Activated naive CD4-positive, alpha-beta T cell treated with anti-CD3 and anti-CD28 coated beads, Interleukin-2, amount 50 U/mL, for 72 hours (primary cell): ENCODE measurements at regions not wholly inside any gene's neighbourhood (a gene's known extent, or its start where the extent isn't known, plus 50 kb on each side); places are given as distances from the start of the nearest gene placed in this dataset.
"Not testable (repeated sequence)": the region's sequence is repeated elsewhere in the genome, so short reads cannot be mapped to it uniquely, and the experiment has no call there.

Source experiments
- ATAC-seq, 2 donors: fragments of 150-1000 bp; cut with Tn5 transposase; 2 replicates each; pipeline ENCODE4 v1.10.0; 2021; ENCODE audit warnings: mild to moderate bottlenecking in 2 of 2, moderate library complexity in 2 of 2
- DNase-seq, 2 donors: peaks; one replicate each; pipeline ENCODE4 v3.0.0; 2021 to 2022; ENCODE audit warnings: low spot score in 2 of 2
- H3K27ac Mint-ChIP-seq, 2 donors: one replicate each; pipeline ENCODE4 v1.8.0; 2022; ENCODE audit warnings: mild to moderate bottlenecking in 2 of 2, mixed read lengths in 2 of 2
- H3K36me3 Mint-ChIP-seq, 2 donors: one replicate each; pipeline ENCODE4 v1.8.0; 2022; ENCODE audit warnings: mixed read lengths in 2 of 2
- H3K9me3 Mint-ChIP-seq, 2 donors: one replicate each; pipeline ENCODE4 v1.8.0; 2022; ENCODE audit warnings: mixed read lengths in 2 of 2

DNA sequence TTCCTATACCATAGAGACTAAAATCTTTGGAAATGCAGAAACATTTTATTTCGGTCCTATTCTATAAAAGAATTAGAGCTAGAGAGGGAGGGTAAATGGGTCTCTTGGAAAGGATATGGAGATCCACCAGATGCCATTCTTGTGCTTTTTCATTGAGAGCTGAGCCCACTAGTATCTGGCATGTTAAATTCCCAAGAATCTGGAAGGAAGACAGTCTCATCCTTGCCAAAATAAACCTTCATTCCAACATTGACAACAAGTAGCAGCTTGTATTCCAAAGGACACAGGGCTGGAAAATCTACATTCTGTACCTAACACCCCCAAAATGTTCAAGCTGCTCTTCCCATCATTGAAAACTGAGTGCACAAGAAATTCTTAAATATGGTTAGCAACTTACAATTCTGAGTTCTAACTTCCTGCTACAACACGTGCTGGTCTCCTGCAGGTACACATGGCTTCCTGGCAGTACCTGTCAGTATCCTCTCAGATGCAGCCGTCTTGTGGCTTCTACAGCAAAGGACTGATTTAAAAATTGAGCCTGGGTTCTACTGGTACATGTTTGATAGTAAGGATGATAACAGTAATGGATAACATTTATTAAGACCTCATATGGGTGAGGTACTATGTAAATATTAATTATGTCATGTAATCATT lies 348.1 kb downstream of the SV2B start:
- ATAC-seq (no peak), DNase-seq (no peak)
- peaks cover 0 to 7% of the 10 kb centered on the region in 2 donors for H3K36me3 Mint-ChIP-seq
- no peak overlapping the region for H3K27ac Mint-ChIP-seq
- H3K9me3 Mint-ChIP-seq, result peaks cover 4 to 20% of the 10 kb centered on the region in 2 donors

DNA sequence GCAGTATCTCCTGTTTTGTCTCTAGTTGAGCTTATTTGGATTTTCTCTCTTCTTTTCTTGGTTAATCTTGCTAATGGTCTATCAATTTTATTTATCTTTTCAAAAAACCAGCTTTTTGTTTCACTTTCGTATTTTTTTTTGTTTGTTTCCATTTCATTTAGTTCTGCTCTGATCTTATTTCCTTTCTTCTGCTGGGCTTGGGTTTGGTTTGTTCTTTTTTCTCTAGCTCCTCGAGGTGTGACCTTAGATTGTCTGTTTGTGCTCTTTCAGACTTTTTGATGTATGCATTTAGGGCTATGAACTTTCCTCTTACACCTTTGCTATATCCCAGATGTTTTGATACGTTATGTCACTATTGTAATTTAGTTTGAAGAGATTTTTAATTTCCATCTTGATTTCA lies 353.3 kb downstream of the SV2B start:
- ATAC-seq, DNase-seq: not testable (repeated sequence)
- H3K27ac Mint-ChIP-seq, result peak overlapping the region in 1 of 2 donors; percentile 8
- peaks cover 21 to 44% of the 10 kb centered on the region in 2 donors for H3K9me3 Mint-ChIP-seq
- H3K36me3 Mint-ChIP-seq, result peaks cover 20% of the 10 kb centered on the region in 2 donors

DNA sequence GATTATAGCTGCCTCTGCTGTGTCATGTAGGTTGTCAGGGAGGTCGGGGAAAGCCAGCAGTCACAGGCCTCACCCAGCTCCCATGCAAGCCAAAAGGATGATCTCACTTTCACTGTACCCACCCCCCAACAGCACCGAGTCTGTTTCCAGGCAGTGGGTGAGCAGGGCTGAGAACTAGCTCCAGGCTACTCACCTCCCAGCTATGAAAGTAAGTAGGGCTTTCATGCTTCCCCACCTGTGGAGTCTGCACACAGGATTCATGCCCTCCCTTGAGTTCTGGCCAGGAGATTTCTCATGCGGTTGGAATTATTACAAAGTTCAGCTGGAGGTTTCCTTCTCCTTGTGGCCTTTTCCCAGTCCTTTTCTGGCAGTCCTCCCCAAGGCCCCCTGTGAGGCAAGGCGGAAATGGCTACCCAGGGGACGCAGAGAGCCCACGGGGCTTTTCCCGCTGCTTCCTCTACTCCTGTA lies 356.2 kb downstream of the SV2B start:
- no peak for DNase-seq
- Mint-ChIP-seq H3K9me3 (peaks cover 21 to 41% of the 10 kb centered on the region in 2 donors), H3K36me3 (peaks cover 20% of the 10 kb centered on the region in 2 donors), H3K27ac (no peak overlapping the region)
- ATAC-seq, result no peak

DNA sequence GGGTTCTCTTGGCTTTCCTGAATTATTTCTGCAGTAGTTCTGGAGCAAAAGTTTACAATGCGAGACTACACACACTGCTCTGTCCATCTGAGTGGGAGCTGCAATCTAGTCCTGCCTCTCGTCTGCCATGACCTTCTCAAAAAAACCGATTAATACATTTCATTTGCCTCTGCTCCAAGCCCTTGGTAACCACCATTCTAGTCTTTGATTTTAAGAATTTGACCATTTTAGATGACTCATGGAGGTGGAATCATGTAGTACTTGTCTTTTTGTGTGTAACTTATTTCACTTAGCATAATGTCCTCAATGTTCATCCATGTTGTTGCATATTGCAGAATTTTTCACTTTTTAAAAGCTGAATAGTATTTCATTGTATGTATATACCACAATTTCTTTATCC lies 356.9 kb downstream of the SV2B start:
- Mint-ChIP-seq H3K27ac (no peak overlapping the region), H3K9me3 (peaks cover 21 to 36% of the 10 kb centered on the region in 2 donors), H3K36me3 (peaks cover 19 to 20% of the 10 kb centered on the region in 2 donors)
- ATAC-seq (no peak), DNase-seq (no peak)

DNA sequence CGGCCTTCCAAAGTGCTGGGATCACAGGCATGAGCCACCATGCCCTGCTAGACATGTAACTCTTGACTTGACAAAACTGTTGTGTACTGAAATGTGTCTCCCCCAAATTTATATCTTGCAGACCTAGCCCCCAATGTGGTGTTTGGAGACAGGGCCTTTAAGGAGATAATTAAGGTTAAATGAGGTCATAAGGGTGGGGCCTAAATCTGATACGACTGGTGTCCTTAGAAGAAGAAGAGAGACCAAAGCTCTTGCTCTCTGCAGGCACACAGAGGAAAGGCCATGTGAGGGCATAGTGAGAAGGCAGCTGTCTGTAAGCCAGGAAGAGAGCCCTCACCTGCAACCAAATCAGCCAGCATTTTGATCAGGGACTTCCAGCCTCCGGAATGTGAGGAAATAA lies 361.3 kb downstream of the SV2B start:
- ATAC-seq (no peak), DNase-seq (no peak)
- no peaks in the 10 kb centered on the region for H3K9me3 Mint-ChIP-seq
- no peak overlapping the region for H3K27ac Mint-ChIP-seq
- H3K36me3 Mint-ChIP-seq, result peaks cover 0 to 5% of the 10 kb centered on the region in 2 donors

DNA sequence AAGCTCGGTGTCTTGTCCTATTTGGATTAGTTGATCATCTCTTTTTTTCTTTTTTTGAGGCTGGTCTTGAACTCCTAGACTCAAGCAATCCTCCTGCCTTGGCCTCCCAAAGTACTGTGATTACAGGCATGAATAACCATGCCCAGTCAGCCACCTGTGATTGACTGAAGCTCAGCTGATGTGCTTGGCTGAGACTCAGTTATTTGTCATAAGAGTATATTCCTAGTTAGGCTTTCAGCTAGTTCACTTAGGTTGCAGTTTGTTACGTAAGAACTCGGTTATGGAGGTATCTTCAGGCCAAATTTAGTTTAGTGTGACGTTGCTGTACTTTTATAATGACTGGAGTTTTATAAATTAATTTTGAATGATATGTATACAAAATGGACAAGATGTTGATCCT lies 365.0 kb downstream of the SV2B start:
- H3K27ac Mint-ChIP-seq, result no peak overlapping the region
- H3K9me3 Mint-ChIP-seq, result no peaks in the 10 kb centered on the region
- no peak for ATAC-seq
- H3K36me3 Mint-ChIP-seq, result peaks cover 0 to 7% of the 10 kb centered on the region in 2 donors
- no peak for DNase-seq

DNA sequence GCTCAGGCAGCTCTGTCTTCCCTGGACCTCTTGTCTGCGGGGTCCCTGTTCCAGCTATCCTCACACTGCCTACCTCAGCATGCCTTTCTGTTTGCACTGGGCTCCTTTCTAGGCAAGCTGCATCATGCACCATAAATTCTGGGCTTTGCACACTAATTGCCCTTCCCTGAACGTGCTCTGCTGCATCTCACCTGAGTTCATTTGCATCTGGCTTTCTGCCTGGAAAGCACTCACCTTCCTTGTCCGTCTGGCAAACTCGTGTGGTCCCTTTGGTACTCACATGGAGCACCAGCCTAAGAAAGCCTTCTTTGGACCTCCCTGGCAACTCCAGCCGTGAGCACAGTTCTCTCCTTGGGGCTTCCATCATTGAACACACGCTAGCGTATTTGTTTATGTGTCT lies 365.6 kb downstream of the SV2B start:
- peaks cover 0 to 1% of the 10 kb centered on the region in 2 donors for H3K9me3 Mint-ChIP-seq

DNA sequence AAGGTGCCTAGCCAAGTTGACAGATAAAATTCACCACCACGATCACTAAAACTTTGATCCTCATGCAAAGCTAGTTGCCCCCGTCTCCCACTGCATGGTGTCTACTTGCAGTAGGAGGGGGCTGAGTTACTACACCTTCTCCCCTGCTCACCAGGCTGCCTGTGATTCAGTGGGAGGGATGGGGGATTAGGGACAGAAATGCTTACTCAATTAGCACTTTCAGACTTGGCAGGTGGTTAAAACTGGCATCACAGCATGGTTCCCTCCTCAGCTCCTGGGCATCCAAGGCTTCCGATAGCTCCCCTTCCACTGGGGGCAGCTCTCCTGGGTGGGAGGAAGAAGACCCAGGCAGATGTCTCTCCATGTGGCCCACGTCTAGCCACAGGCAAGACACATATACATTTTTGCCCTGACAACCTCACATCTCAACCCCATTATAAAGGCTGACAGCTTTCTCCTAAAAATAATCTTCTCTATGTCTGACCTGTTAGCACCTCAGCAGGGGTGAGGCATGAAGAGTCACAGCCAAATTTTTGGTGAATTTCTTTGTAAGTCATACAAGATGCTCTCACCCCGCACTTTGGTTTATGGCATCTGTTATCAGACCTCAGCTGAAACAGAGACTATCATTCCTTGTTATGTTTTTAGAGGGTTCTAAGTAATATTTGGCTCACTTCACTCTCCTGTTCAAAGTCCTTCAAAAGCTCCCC lies 369.0 kb downstream of the SV2B start:
- H3K27ac Mint-ChIP-seq, result peak overlapping the region; percentile 79 to 97
- peaks cover 0 to 20% of the 10 kb centered on the region in 2 donors for H3K36me3 Mint-ChIP-seq
- peak in 1 of 2 donors; percentile 7 for ATAC-seq
- H3K9me3 Mint-ChIP-seq, result peaks cover 0 to 15% of the 10 kb centered on the region in 2 donors
- DNase-seq, result peak in 1 of 2 donors; percentile 20

More for the DNA sequence above, 365.6 kb downstream of the SV2B start:
- ATAC-seq (no peak), DNase-seq (no peak)
- H3K27ac Mint-ChIP-seq, result no peak overlapping the region
- H3K36me3 Mint-ChIP-seq, result peaks cover 0 to 7% of the 10 kb centered on the region in 2 donors

DNA sequence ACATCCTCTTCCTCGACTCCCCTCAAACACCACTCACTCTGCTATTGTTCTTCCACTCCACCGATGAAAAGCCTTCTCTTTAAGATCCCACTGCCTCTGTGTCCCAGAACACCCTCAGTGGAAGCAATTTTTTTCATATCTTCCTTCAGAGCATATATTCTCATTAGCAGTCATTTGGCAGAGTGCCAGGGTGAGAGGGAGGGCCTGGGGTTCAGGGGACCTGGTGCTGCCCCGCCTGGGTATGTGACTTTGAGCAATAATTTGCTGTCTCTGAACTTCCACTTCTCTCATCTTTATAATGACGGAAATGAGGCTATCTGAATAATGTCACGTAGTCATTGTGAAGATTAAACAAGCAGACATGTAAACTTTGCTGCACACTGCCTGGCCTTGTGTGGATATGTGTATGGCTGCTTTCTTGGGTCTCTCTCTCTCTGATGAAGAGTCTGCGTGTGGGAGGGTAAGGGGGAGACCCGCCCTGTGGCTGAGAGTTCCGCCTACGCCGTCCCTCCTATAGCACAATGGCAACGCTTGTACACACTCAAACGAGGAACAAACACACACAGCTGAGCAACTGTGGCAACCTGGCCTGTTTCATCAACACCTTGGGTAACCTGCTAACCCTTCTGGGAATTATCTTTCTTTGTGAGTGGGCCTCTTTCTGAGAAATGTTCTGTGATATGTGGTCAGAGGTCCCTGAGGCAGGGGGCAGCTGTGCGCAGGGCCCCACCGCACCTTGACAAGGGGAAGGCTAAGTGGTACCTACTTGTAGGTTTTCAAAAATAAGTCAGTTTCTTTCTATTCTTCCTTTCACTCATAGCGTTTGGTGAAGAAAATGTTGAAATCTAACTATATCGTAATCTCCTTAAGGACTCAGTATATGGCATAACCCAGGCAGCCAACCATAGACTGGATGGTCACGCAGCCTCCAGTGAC lies 369.8 kb downstream of the SV2B start:
- peak; percentile 58 to 63 for DNase-seq
- Mint-ChIP-seq H3K36me3 (peaks cover 0 to 20% of the 10 kb centered on the region in 2 donors), H3K9me3 (peaks cover 0 to 18% of the 10 kb centered on the region in 2 donors), H3K27ac (peak overlapping the region; percentile 79 to 97)
- ATAC-seq, result peak; percentile 83 to 84

DNA sequence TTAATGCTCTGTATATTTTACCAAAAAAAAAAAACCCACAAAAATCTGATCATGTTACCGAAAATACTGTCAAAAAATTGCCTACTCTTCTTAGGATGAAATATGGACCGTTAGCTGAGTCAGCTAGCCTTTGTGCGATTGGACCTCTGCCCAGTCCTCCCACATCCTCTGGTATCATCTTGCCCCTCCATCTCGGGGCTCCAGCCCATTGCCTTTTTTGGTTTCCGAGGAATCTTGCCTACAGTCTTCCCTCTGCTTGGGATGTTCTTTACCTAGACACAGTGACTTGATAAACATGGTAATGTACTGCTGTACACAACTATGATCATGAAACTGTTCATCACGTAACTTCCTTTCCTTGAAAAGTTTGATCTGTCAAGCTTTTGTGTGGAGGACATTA lies 371.4 kb downstream of the SV2B start:
- peak overlapping the region in 1 of 2 donors; percentile 79 for H3K27ac Mint-ChIP-seq
- H3K9me3 Mint-ChIP-seq, result peaks cover 0 to 18% of the 10 kb centered on the region in 2 donors
- peaks cover 0 to 20% of the 10 kb centered on the region in 2 donors for H3K36me3 Mint-ChIP-seq
- ATAC-seq (no peak), DNase-seq (no peak)

DNA sequence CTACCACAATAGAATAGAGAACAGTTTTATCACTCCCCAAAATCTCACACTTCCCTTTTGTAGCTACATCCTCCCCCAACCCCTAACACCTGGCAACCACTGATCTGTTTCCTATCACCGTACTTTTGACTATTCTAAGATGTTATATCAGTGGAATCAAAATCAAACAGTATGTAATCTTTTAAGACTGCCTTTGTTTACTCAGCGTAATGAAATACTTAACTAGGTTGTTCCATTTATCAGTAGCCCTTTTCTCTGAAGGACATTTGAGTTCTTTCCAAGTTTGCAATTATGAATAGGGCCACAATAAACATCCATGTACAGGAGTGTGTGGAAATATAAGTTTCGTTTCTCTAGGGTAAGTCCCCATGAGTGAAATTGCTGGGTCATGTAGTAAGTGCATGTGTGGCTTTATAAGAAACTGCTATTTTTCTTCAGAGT lies 372.3 kb downstream of the SV2B start:
- Mint-ChIP-seq H3K9me3 (peaks cover 0 to 18% of the 10 kb centered on the region in 2 donors), H3K36me3 (peaks cover 0 to 20% of the 10 kb centered on the region in 2 donors), H3K27ac (no peak overlapping the region)
- DNase-seq, result no peak
- ATAC-seq, result peak; percentile 9 to 48

DNA sequence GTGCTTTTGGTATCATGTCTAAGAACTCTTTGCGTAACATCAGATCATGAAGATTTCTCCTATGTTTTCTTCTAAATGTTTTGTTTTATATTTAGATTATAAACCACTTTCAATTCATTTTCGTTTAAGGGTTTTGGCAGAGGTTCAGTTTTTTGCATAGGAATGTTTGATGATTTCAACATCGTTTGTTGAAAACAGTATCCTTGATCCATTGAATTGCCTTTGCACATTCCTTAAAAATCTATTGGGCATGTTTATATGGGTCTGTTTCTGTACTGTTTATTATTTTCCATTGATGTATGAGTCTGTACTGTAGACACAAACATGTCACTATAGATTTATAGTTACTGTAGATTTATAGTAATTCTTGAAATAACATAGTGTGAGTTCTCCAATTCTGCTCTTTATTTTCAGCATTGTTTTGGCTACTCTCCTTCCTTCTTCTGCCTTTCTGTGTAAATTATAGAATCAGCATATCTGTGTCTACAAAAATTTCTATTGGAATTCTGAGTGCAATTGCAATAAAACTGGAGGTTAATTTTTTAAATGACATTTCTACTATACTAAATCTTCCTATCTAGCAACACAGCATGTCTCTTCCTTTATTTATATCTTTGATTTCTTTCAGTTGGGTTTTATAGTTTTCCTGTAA lies 374.0 kb downstream of the SV2B start:
- DNase-seq, result no peak
- Mint-ChIP-seq H3K27ac (no peak overlapping the region), H3K36me3 (peaks cover 0 to 20% of the 10 kb centered on the region in 2 donors), H3K9me3 (peaks cover 0 to 18% of the 10 kb centered on the region in 2 donors)
- no peak for ATAC-seq

DNA sequence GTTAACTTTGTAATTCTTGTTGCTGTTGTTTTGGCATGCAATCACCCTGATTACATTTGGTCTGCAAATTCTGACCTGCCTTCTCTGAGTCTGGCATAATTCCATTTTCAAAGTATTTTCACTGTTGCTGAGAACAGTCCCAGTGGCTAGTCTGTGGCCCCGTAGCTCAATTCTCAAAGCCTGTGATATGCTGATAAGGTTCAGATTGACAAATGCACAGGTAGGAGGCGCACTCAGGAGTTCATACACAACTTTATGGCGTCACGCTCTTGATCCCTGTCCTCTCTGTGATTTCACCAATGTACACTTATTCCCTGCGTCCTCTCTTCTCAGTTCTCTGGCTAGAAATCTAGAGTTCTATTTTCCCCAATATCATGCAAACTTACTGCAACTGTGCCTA lies 376.6 kb upstream of the SLCO3A1 start:
- Mint-ChIP-seq H3K9me3 (peaks cover 0 to 13% of the 10 kb centered on the region in 2 donors), H3K27ac (no peak overlapping the region), H3K36me3 (peaks cover 0 to 6% of the 10 kb centered on the region in 2 donors)
- ATAC-seq (no peak), DNase-seq (no peak)

DNA sequence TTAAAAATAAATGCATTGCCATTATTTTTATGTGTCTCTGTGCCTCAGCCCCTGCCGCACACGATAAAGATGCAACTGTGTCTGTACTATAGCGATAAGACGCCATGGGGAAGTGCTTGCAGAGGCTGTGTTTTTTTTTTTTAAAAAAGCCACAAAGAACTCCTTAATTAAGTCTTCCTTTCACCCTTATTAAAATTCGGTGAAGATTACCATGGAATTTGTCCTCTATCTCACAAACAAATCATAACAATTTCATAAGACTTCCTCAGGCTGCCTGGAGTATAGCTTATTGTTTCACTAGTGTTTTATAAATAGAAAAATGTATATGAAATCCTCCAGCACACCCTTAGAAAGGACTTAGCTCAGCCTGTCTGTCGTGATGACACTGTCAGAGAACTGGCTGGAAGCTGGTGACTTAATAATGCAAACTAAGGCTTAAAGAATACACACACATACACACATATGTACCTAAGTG lies 374.8 kb upstream of the SLCO3A1 start:
- no peak overlapping the region for H3K27ac Mint-ChIP-seq
- ATAC-seq, result no peak
- no peak for DNase-seq
- H3K9me3 Mint-ChIP-seq, result peaks cover 3 to 7% of the 10 kb centered on the region in 2 donors
- no peaks in the 10 kb centered on the region for H3K36me3 Mint-ChIP-seq

DNA sequence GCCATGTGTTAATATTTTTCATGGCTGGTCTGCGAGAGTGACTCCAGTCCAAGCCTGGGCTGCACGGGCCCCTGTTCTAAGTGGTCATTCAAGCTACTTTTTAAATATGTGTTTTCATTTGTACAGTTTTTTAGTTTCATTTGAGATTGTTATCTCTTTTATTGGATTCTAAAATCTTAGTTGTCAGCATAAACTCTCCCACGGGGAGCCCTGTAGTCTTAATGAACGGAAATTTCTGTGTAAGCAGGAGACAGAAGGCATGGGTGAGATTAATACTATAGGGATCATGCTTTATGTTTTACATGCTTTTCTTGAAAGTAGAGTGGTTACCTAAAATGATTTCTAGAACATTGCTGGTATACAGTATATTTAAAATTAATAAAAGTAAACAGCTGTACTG lies 373.1 kb upstream of the SLCO3A1 start:
- no peak overlapping the region for H3K27ac Mint-ChIP-seq

DNA sequence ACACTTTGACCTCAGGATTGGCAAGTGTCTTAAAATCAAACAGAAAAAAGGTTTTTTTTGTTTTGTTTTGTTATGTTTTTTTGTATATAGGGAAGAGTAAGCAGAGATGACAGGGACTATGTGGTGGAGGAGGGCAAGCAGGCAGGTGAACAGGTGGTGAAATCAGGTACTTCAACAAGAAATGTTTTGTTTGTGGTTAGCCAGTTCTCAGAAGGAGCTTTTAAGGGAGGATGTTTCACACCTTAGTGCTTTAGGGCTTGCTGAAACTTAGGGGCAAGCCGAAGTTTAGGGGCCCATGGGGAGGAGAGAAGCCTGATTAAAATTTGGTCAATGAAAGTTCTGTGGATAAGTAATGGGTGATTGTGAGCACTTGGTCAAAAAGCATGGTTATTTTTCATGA lies 370.7 kb upstream of the SLCO3A1 start:
- Mint-ChIP-seq H3K9me3 (peaks cover 7 to 8% of the 10 kb centered on the region in 2 donors), H3K36me3 (peaks cover 0 to 11% of the 10 kb centered on the region in 2 donors), H3K27ac (peak overlapping the region in 1 of 2 donors; percentile 75)
- DNase-seq (no peak), ATAC-seq (peak in 1 of 2 donors; percentile 64)

More for the DNA sequence above, 373.1 kb upstream of the SLCO3A1 start:
- Mint-ChIP-seq H3K36me3 (peaks cover 0 to 5% of the 10 kb centered on the region in 2 donors), H3K9me3 (peaks cover 0 to 8% of the 10 kb centered on the region in 2 donors)
- ATAC-seq, result no peak
- DNase-seq, result no peak
